Endothelial cell of umbilical vein (primary cell): ENCODE measurements at regions not wholly inside any gene's neighbourhood (a gene's known extent, or its start where the extent isn't known, plus 50 kb on each side); places are given as distances from the start of the nearest gene placed in this dataset.

ENCODE experiments used
- BruUV-seq: library from RNA; stranded (reverse); fragments of 400-500 nt; replicated peaks from 2 replicates; lab custom pipeline; 2021; lab: Mats Ljungman, UMichigan
- CTCF ChIA-PET: fragments of 300-600, 350-600 bp; sonication (Branson Sonifier 250); formaldehyde crosslinking; loops from one replicate; lab custom pipeline; 2021; ENCODE audit warnings: antibody characterized with exemption, inconsistent platforms; lab: Charles Lee
- POLR2A ChIA-PET: fragments of 300-600, 350-600 bp; sonication (Branson Sonifier 250); formaldehyde crosslinking; loops from one replicate; lab custom pipeline; 2021; ENCODE audit warnings: antibody characterized with exemption, inconsistent platforms; lab: Charles Lee
- DNase-seq: peaks from one replicate; pipeline ENCODE4 v3.0.0-alpha.2; 2011; ENCODE audit warnings: low read depth, low spot score
- FAIRE-seq: peaks from 2 replicates; lab custom pipeline; 2011; peaks lifted over from hg19 to GRCh38; lab: Jason Lieb, UNC
- H2AFZ ChIP-seq: 2 replicates; pipeline ENCODE4 v1.6.0; 2012; ENCODE audit warnings: low read depth, low read length, control low read depth, inconsistent platforms
- H3K27ac ChIP-seq: 2 replicates; pipeline ENCODE4 v1.5.1; 2011; ENCODE audit warnings: low read depth, mild to moderate bottlenecking, control low read depth, low read length, moderate library complexity; ENCODE audit not compliant: insufficient read depth
- H3K27me3 ChIP-seq, 2 experiments: 2 replicates each; pipeline versions ENCODE4 v1.6.0 to v1.6.1; 2011; ENCODE audit warnings: low read length in 2 of 2, mixed read lengths in 1 of 2; ENCODE audit not compliant: control insufficient read depth in 2 of 2, insufficient read depth in 2 of 2
- H3K36me3 ChIP-seq, 2 experiments: 2 replicates in 1 of 2; 3 replicates in 1 of 2; pipeline ENCODE4 v1.5.1; 2011; ENCODE audit warnings: low read length in 2 of 2, mild to moderate bottlenecking in 1 of 2, moderate library complexity in 1 of 2; ENCODE audit not compliant: control insufficient read depth in 2 of 2, insufficient read depth in 2 of 2; ENCODE audit errors: extremely low read depth in 1 of 2
- H3K4me1 ChIP-seq: 3 replicates; pipeline ENCODE4 v1.5.1; 2011; ENCODE audit warnings: mild to moderate bottlenecking, low read length; ENCODE audit not compliant: control insufficient read depth, insufficient read depth; ENCODE audit errors: extremely low read depth
- H3K4me2 ChIP-seq: 2 replicates; pipeline ENCODE4 v1.6.1; 2011; ENCODE audit warnings: low read length, control low read depth, mixed read lengths; ENCODE audit not compliant: insufficient read depth
- H3K4me3 ChIP-seq, 3 experiments: fragments of 200-600 bp in 1 of 3; sonication (generic), shearing (Covaris generic) in 1 of 3; replicated peaks in 1 of 3; 2 replicates each; pipeline ENCODE4 v1.5.1; 2011 to 2016; ENCODE audit warnings: control low read depth in 3 of 3, low read length in 3 of 3, mild to moderate bottlenecking in 2 of 3, inconsistent platforms in 1 of 3, low read depth in 1 of 3, moderate library complexity in 1 of 3; ENCODE audit not compliant: insufficient read depth in 1 of 3
- H3K79me2 ChIP-seq: 2 replicates; pipeline ENCODE4 v1.6.0; 2012; ENCODE audit warnings: low read length, inconsistent platforms; ENCODE audit not compliant: control insufficient read depth, insufficient read depth
- H3K9ac ChIP-seq: replicated peaks from 2 replicates; pipeline ENCODE3; 2011; ENCODE audit warnings: low read length, control low read depth; ENCODE audit not compliant: insufficient read depth; ENCODE audit errors: extremely low read depth
- H3K9me1 ChIP-seq: replicated peaks from 3 replicates; pipeline ENCODE4 v1.6.0; 2011; ENCODE audit warnings: mild to moderate bottlenecking, low read length; ENCODE audit not compliant: control insufficient read depth, insufficient read depth; ENCODE audit errors: extremely low read depth
- H3K9me3 ChIP-seq: replicated peaks from 2 replicates; pipeline ENCODE4 v1.5.1; 2012; ENCODE audit warnings: low read length, inconsistent platforms; ENCODE audit not compliant: control insufficient read depth, insufficient read depth
- H4K20me1 ChIP-seq: replicated peaks from 2 replicates; pipeline ENCODE3; 2011; ENCODE audit warnings: mild to moderate bottlenecking, low read length; ENCODE audit not compliant: control insufficient read depth, insufficient read depth; ENCODE audit errors: extremely low read depth
- EZH2 ChIP-seq: IDR thresholded peaks from 2 replicates; pipeline ENCODE4 v1.6.1; 2012; ENCODE audit warnings: borderline replicate concordance, low read depth, mild to moderate bottlenecking, moderate library complexity, low read length, inconsistent platforms; ENCODE audit not compliant: severe bottlenecking
- FOS ChIP-seq: IDR thresholded peaks from 2 replicates; pipeline ENCODE4 v1.6.1; 2011; ENCODE audit warnings: mild to moderate bottlenecking, low read length, moderate library complexity, borderline replicate concordance; ENCODE audit not compliant: insufficient read depth
- GATA2 ChIP-seq: IDR thresholded peaks from 2 replicates; pipeline ENCODE4 v1.7.0; 2011; ENCODE audit warnings: low read depth, mild to moderate bottlenecking, moderate library complexity, mixed read lengths, low read length; ENCODE audit not compliant: insufficient read length, insufficient read depth
- JUN ChIP-seq: IDR thresholded peaks from 2 replicates; pipeline ENCODE4 v1.6.1; 2011; ENCODE audit warnings: borderline replicate concordance, low read depth; ENCODE audit not compliant: insufficient read length, insufficient read depth
- MYC ChIP-seq: IDR thresholded peaks from one replicate; pipeline ENCODE4 v1.6.1; 2011; ENCODE audit warnings: mild to moderate bottlenecking, low read depth, low read length
- POLR2A ChIP-seq: IDR thresholded peaks from 2 replicates; pipeline ENCODE4 v1.6.1; 2012; ENCODE audit warnings: low read depth, mild to moderate bottlenecking, control low read depth, low read length
- POLR2AphosphoS5 ChIP-seq: IDR thresholded peaks from 2 replicates; pipeline ENCODE4 v1.6.1; 2012; ENCODE audit warnings: low read depth, mild to moderate bottlenecking, control low read depth, low read length, moderate library complexity; ENCODE audit not compliant: insufficient read depth
- dilution Hi-C: fragments of 300-500 bp; cut with MboI; formaldehyde crosslinking; loops from one replicate; pipeline ENCODE4 v1.15.0; 2019; ENCODE audit warnings: low sequenced_read_pairs; ENCODE audit not compliant: extremely low pct_ligation_motif_present
- intact Hi-C: fragments of 100-400 bp; cut with micrococcal nuclease; formaldehyde crosslinking; loops from one replicate; pipeline ENCODE4 v1.10.0; 2022
- TF ChIP-seq, protein P1 (sequence below), 2 donors: IDR thresholded peaks; 1 replicate in 1 of 2; 2 replicates in 1 of 2; pipeline ENCODE4 v1.5.1; 2011; ENCODE audit warnings: low read length in 2 of 2, mild to moderate bottlenecking in 2 of 2, moderate library complexity in 2 of 2, control low read depth in 1 of 2, inconsistent platforms in 1 of 2, low read depth in 1 of 2; ENCODE audit not compliant: insufficient read depth in 1 of 2; ENCODE audit errors: extremely low read depth in 1 of 2
- TF ChIP-seq, protein P2 (sequence below): IDR thresholded peaks from 2 replicates; pipeline ENCODE4 v1.6.1; 2011; ENCODE audit not compliant: insufficient read depth, insufficient read length

DNA sequence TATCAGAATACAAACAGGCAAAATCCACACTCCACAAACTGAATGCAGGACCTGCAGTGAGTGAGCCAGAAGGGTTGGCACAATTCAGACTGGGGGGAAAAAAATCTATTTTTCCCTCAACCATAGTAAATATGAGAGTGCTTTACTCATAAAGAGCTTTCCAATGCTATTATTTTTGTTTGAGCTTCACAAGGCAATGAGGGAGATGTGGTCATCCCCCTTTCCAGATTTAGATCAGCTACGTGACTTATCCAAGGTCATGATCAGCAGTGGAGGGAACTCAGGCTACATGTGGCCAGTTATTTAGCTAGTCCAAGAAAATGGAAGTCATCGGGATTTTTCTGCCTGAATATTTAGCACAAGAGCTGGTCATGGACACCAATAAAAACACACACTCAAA, 120.4 kb upstream of the KLF7 start:
- no peak for FAIRE-seq
- ChIA-PET POLR2A (no interaction called here), CTCF (interaction anchor here (0.9 kb wide), 1 partner anchor 13 kb away, joined by 3 read pairs; no protein-coding TSS in a partner anchor)
- TF ChIP-seq POLR2A (no peak), MYC (no peak), GATA2 (no peak), POLR2AphosphoS5 (no peak), JUN (no peak), FOS (no peak), EZH2 (no peak)
- TF ChIP-seq, protein P1, sequence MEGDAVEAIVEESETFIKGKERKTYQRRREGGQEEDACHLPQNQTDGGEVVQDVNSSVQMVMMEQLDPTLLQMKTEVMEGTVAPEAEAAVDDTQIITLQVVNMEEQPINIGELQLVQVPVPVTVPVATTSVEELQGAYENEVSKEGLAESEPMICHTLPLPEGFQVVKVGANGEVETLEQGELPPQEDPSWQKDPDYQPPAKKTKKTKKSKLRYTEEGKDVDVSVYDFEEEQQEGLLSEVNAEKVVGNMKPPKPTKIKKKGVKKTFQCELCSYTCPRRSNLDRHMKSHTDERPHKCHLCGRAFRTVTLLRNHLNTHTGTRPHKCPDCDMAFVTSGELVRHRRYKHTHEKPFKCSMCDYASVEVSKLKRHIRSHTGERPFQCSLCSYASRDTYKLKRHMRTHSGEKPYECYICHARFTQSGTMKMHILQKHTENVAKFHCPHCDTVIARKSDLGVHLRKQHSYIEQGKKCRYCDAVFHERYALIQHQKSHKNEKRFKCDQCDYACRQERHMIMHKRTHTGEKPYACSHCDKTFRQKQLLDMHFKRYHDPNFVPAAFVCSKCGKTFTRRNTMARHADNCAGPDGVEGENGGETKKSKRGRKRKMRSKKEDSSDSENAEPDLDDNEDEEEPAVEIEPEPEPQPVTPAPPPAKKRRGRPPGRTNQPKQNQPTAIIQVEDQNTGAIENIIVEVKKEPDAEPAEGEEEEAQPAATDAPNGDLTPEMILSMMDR (IDR thresholded peaks at IDR 0.05; ENCODE audit: extremely low read depth in 1 of 2, insufficient read depth in 1 of 2, low read depth in 1 of 2, low read length in 2 of 2), result no peak
- TF ChIP-seq, protein P2, sequence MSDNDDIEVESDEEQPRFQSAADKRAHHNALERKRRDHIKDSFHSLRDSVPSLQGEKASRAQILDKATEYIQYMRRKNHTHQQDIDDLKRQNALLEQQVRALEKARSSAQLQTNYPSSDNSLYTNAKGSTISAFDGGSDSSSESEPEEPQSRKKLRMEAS, result no peak
- no peaks in the 10 kb centered on the region for H3K27me3 ChIP-seq
- H3K9ac ChIP-seq, result no peak overlapping the region
- H4K20me1 ChIP-seq, result no peaks in the 10 kb centered on the region
- H3K27ac ChIP-seq, result no peak overlapping the region
- no peak overlapping the region for H3K4me2 ChIP-seq
- no peaks in the 10 kb centered on the region for H3K36me3 ChIP-seq
- no TSS peak for BruUV-seq
- H3K79me2 ChIP-seq, result no peaks in the 10 kb centered on the region
- intact Hi-C loops (no loop called here), dilution Hi-C loops (no loop called here)
- DNase-seq, result no peak
- no peaks in the 10 kb centered on the region for H3K9me1 ChIP-seq
- no peak overlapping the region for H3K4me3 ChIP-seq
- no peak overlapping the region for H2AFZ ChIP-seq
- no peaks in the 10 kb centered on the region for H3K9me3 ChIP-seq
- peaks cover 8% of the 10 kb centered on the region for H3K4me1 ChIP-seq
